Endodermal cell (in vitro differentiated cells): ENCODE measurements at regions not wholly inside any gene's neighbourhood (a gene's known extent, or its start where the extent isn't known, plus 50 kb on each side); places are given as distances from the start of the nearest gene placed in this dataset.

Experiments used
- DNase-seq: peaks from one replicate; pipeline ENCODE4 v3.0.0-alpha.2; 2017
- H3K27ac ChIP-seq: 2 replicates; pipeline ENCODE4 v1.5.1; 2013; ENCODE audit warnings: mild to moderate bottlenecking, low read depth, low read length, moderate library complexity
- H3K27me3 ChIP-seq: 2 replicates; pipeline ENCODE4 v1.6.1; 2013; ENCODE audit warnings: mild to moderate bottlenecking, low read length, moderate library complexity; ENCODE audit not compliant: insufficient read depth, control insufficient read depth, poor library complexity, severe bottlenecking
- H3K36me3 ChIP-seq: 2 replicates; pipeline ENCODE4 v1.7.0; 2013; ENCODE audit warnings: mild to moderate bottlenecking, low read length, moderate library complexity; ENCODE audit not compliant: control insufficient read depth, insufficient read depth
- H3K4me1 ChIP-seq: one replicate; pipeline ENCODE4 v1.7.0; 2013; ENCODE audit warnings: low read length; ENCODE audit not compliant: control insufficient read depth, insufficient read depth
- H3K4me3 ChIP-seq: 2 replicates; pipeline ENCODE4 v1.5.1; 2013; ENCODE audit warnings: mild to moderate bottlenecking, low read length, moderate library complexity
- H3K9ac ChIP-seq: 2 replicates; pipeline ENCODE4 v1.6.1; 2013; ENCODE audit warnings: mild to moderate bottlenecking, low read length, moderate library complexity; ENCODE audit not compliant: poor library complexity, severe bottlenecking; ENCODE audit errors: extremely low read depth
- H3K9me3 ChIP-seq: 2 replicates; pipeline ENCODE4 v1.6.1; 2013; ENCODE audit warnings: mild to moderate bottlenecking, low read length, moderate library complexity; ENCODE audit not compliant: control insufficient read depth
- H3K27ac Mint-ChIP-seq: 2 replicates; pipeline ENCODE4 v1.8.0; 2020; ENCODE audit warnings: mixed read lengths
- H3K27me3 Mint-ChIP-seq: 2 replicates; pipeline ENCODE4 v1.8.0; 2021; ENCODE audit warnings: mild to moderate bottlenecking, mixed read lengths; ENCODE audit not compliant: insufficient read depth
- H3K36me3 Mint-ChIP-seq: 2 replicates; pipeline ENCODE4 v1.8.0; 2020; ENCODE audit warnings: low read depth, mixed read lengths
- H3K4me1 Mint-ChIP-seq: 2 replicates; pipeline ENCODE4 v1.8.0; 2020; ENCODE audit warnings: mixed read lengths
- H3K4me3 Mint-ChIP-seq: 2 replicates; pipeline ENCODE4 v1.8.0; 2020; ENCODE audit warnings: mild to moderate bottlenecking, moderate library complexity, mixed read lengths
- H3K9me3 Mint-ChIP-seq: 2 replicates; pipeline ENCODE4 v1.8.0; 2020; ENCODE audit warnings: mild to moderate bottlenecking, mixed read lengths
- CTCF ChIP-seq: fragments of 200-600 bp; sonication (generic); conservative IDR thresholded peaks from 2 replicates; pipeline ENCODE4 v1.5.0; 2021; ENCODE audit warnings: antibody characterized with exemption, mild to moderate bottlenecking
- WGBS, 2 experiments: methylation state at CpG; one replicate each; pipeline versions ENCODE4 v1.1.5 to v1.1.7; 2013; ENCODE audit warnings: missing lambda C conversion rate in 2 of 2, mixed read lengths in 1 of 2; ENCODE audit not compliant: insufficient coverage in 1 of 2, insufficient read length in 1 of 2; 5-methylcytosine and 5-hydroxymethylcytosine counted together

GRCh38 chr4:28226962-28227361, 1366.3 kb downstream of the STIM2 start:
- no peaks in the 10 kb centered on the region for H3K27me3 Mint-ChIP-seq
- Histone ChIP-seq H3K9me3 (no peaks in the 10 kb centered on the region), H3K27me3 (no peaks in the 10 kb centered on the region), H3K4me1 (no peaks in the 10 kb centered on the region), H3K27ac (no peak overlapping the region), H3K4me3 (no peak overlapping the region), H3K9ac (no peak overlapping the region), H3K36me3 (no peaks in the 10 kb centered on the region)
- no peak overlapping the region for H3K27ac Mint-ChIP-seq
- H3K4me1 Mint-ChIP-seq = peaks cover 11% of the 10 kb centered on the region
- H3K4me3 Mint-ChIP-seq = no peak overlapping the region
- DNase-seq = no peak
- no peaks in the 10 kb centered on the region for H3K9me3 Mint-ChIP-seq
- TF ChIP-seq CTCF = no peak
- WGBS, 2 experiments = 83 to 100% methylated on average over 1 of the region's 1 CpG
- H3K36me3 Mint-ChIP-seq = no peaks in the 10 kb centered on the region

GRCh38 chr4:28227764-28228163, 1367.1 kb downstream of the STIM2 start:
- H3K4me1 Mint-ChIP-seq = peaks cover 7% of the 10 kb centered on the region
- no peak overlapping the region for H3K27ac ChIP-seq
- H3K4me3 ChIP-seq = no peak overlapping the region
- H3K4me1 ChIP-seq = no peaks in the 10 kb centered on the region
- no peak for TF ChIP-seq CTCF
- no peak for DNase-seq
- H3K27ac Mint-ChIP-seq = no peak overlapping the region
- no peaks in the 10 kb centered on the region for H3K27me3 ChIP-seq
- H3K36me3 ChIP-seq = no peaks in the 10 kb centered on the region
- no peak overlapping the region for H3K4me3 Mint-ChIP-seq
- no peaks in the 10 kb centered on the region for H3K36me3 Mint-ChIP-seq
- H3K9me3 ChIP-seq = no peaks in the 10 kb centered on the region
- no peaks in the 10 kb centered on the region for H3K27me3 Mint-ChIP-seq
- H3K9ac ChIP-seq = no peak overlapping the region
- no peaks in the 10 kb centered on the region for H3K9me3 Mint-ChIP-seq
- 83% methylated on average over 1 of the region's 1 CpG; no CpG with 5 or more reads in 1 of the 2 experiments for WGBS, 2 experiments

- Histone ChIP-seq H3K4me3 (no peak overlapping the region), H3K9ac (no peak overlapping the region), H3K27ac (no peak overlapping the region), H3K27me3 (no peaks in the 10 kb centered on the region), H3K4me1 (no peaks in the 10 kb centered on the region), H3K9me3 (no peaks in the 10 kb centered on the region), H3K36me3 (no peaks in the 10 kb centered on the region)
- H3K36me3 Mint-ChIP-seq = no peaks in the 10 kb centered on the region
- DNase-seq = no peak
- H3K27ac Mint-ChIP-seq = no peak overlapping the region
- WGBS, 2 experiments = 60 to 90% methylated on average over 1 of the region's 1 CpG
- H3K9me3 Mint-ChIP-seq = no peaks in the 10 kb centered on the region
- peaks cover 7% of the 10 kb centered on the region for H3K4me1 Mint-ChIP-seq
- no peak overlapping the region for H3K4me3 Mint-ChIP-seq
- TF ChIP-seq CTCF = no peak
- H3K27me3 Mint-ChIP-seq = no peaks in the 10 kb centered on the region
Observed at GRCh38 chr4:28228561-28229491, 1368.2 kb downstream of the STIM2 start.
